Epithelial cell of proximal tubule (primary cell): ENCODE measurements at regions not wholly inside any gene's neighbourhood (a gene's known extent, or its start where the extent isn't known, plus 50 kb on each side); places are given as distances from the start of the nearest gene placed in this dataset.

Source experiments
- DNase-seq: peaks from one replicate; pipeline ENCODE4 v3.0.0-alpha.2; 2011; ENCODE audit warnings: low read depth
- H3K4me3 ChIP-seq: 2 replicates; pipeline ENCODE4 v1.5.1; 2011; ENCODE audit warnings: low read depth, mild to moderate bottlenecking, low read length
- TF ChIP-seq, protein P1 (sequence below): conservative IDR thresholded peaks from 2 replicates; pipeline ENCODE4 v1.5.1; 2012; ENCODE audit warnings: low read depth, mild to moderate bottlenecking, low read length

DNA sequence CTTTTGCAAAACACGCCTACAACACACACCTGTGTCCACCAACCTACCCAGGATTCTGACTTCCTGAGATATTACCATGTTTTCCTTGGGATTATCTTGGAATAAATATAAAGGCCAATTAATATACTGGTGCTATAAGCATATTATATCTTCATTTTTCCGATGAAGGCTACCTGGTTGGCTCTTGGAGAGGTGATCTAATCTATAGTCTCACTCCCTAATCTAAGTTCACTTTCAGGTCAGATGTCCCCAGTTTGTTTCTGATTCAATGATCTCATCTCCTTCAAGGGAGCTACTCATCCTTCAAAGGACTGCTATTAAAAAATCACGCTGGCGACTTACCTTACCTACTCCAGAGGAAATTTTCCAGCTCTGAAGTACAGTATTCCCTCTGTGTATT lies 517.5 kb downstream of the KLF5 start:
- no peak overlapping the region for H3K4me3 ChIP-seq
- TF ChIP-seq, protein P1, sequence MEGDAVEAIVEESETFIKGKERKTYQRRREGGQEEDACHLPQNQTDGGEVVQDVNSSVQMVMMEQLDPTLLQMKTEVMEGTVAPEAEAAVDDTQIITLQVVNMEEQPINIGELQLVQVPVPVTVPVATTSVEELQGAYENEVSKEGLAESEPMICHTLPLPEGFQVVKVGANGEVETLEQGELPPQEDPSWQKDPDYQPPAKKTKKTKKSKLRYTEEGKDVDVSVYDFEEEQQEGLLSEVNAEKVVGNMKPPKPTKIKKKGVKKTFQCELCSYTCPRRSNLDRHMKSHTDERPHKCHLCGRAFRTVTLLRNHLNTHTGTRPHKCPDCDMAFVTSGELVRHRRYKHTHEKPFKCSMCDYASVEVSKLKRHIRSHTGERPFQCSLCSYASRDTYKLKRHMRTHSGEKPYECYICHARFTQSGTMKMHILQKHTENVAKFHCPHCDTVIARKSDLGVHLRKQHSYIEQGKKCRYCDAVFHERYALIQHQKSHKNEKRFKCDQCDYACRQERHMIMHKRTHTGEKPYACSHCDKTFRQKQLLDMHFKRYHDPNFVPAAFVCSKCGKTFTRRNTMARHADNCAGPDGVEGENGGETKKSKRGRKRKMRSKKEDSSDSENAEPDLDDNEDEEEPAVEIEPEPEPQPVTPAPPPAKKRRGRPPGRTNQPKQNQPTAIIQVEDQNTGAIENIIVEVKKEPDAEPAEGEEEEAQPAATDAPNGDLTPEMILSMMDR, result no peak
- no peak for DNase-seq

DNA sequence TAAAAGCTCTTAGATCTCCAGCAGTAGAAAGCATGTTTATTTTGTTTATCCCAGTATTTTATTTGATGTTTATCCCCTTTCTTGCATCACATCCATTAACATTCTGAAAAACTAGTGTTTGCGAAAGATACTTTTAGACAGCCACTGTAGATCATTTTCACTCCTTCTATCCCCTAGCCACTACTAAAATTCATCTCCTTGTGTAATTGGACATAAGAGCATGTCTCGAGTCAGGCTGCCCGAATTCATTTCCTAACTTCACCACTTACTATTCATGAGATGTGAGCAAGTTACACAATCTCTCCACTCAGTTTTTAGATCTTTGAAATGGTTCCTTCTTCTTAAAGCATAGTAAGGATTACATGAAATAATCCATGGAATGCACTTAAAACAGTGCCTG lies 514.0 kb downstream of the KLF5 start:
- no peak overlapping the region for H3K4me3 ChIP-seq
- DNase-seq, result no peak
- TF ChIP-seq, protein P1, result no peak

DNA sequence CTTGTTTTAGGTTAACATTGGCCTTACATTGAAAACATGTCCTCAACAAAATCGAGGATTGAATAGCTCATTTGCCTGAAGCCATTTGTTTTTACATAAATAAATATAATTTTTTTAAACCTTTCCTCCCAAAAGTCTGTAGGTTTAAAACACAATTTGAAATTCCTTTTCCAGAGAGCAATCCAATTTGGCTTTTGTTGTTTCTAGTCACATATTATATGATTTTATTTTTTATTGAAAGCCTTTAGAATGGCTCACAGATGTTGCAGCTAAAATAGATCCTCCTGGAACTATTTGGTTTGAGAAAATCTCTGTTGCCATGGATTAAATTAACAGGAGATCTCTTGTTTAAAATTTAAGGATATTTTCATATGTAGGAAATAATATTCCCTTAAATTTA lies 512.6 kb downstream of the KLF5 start:
- no peak overlapping the region for H3K4me3 ChIP-seq
- DNase-seq, result no peak
- TF ChIP-seq, protein P1, result no peak

DNA sequence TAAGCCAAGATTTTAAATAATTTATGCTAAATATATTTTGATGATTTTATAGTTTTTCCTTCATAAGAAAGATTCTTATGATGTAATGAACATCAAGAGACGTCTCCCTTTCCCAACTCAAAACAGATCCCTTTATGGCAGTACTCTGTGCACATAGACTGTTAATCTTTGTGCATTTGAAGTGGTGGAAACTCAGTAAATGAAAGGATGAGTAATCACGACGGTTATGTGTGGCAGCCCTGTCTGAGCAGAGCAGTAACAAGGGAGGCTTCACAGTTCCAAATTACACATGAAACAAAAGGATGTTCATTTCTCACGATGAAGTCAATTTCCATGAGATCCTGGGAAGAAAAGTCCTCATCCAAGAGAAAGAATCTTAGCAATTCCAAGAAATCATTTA lies 498.1 kb downstream of the KLF5 start:
- no peak overlapping the region for H3K4me3 ChIP-seq
- no peak for DNase-seq
- TF ChIP-seq, protein P1, result no peak

DNA sequence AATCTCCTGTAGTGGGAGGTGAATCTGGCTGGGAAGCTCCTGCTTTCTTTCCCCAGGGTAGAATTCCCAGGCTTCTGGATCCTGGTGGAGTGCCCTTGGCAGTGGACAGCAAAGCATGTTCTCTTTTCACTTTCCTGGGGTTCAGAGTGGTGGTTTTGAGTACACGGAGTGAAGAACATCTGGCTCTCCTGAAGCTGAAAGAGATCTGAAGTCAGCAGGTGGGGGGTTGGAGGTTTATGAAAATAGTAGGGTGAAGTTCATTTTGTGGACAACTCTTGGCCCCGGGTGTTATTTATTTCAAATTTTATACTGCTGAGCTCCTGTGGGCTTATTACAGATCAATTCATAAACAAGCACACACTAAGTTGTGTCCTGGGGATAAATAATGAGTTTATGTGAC lies 497.3 kb downstream of the KLF5 start:
- H3K4me3 ChIP-seq, result no peak overlapping the region
- TF ChIP-seq, protein P1, result no peak
- no peak for DNase-seq

DNA sequence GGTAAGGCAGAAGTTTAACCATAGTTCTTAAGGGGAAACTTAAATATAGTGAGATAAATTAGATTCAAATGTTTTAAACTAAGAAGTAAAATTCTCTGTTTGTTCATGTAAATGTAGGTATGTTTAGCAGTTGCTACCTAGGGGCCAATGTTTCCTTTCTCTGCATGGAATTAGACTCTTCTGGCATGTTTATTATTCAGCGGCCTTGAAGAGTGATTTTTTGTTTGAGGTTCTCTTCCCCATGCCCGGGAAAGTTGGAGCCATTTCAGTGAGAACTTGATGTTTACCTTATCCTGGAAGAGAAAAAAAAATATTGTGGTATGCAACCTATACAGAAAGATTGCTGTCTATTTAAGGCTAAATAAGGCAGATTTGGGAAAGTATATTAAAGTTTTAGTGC lies 492.9 kb downstream of the KLF5 start:
- TF ChIP-seq, protein P1, result no peak
- DNase-seq, result no peak
- H3K4me3 ChIP-seq, result no peak overlapping the region

DNA sequence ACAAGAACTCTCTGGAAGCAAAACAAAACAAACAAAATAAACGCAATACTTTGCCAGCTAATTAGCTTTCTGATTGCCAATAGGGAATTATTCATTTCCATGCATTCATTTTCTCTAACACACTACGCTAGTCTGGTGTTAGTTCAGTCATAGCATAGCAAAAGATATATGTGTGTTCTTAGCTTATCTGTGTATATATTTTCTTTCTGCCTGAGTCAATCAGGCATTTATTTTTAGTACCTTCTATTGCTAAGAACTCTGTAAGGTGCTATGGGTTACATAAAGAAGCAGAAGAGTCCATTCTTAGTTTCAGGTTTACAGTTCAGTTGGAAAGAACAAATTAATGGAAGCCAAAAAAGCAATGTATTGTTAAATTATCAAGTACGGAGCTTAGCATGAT lies 490.9 kb downstream of the KLF5 start:
- TF ChIP-seq, protein P1, result no peak
- no peak overlapping the region for H3K4me3 ChIP-seq
- DNase-seq, result no peak
